PFSK-1 (cell line): ENCODE measurements at regions not wholly inside any gene's neighbourhood (a gene's known extent, or its start where the extent isn't known, plus 50 kb on each side); places are given as distances from the start of the nearest gene placed in this dataset.

Source experiments
- FOXP2 ChIP-seq: optimal IDR thresholded peaks from 2 replicates; pipeline ENCODE3; 2011; ENCODE audit warnings: borderline replicate concordance, control low read depth, inconsistent platforms; ENCODE audit not compliant: insufficient read depth; ENCODE audit errors: extremely low read length, extremely low read depth
- POLR2AphosphoS5 ChIP-seq: IDR thresholded peaks from 2 replicates; pipeline ENCODE4 v1.6.1; 2012; ENCODE audit warnings: low read depth, mild to moderate bottlenecking, control low read depth, low read length, moderate library complexity
- SIN3A ChIP-seq: IDR thresholded peaks from 2 replicates; pipeline ENCODE4 v1.6.1; 2012; ENCODE audit warnings: mild to moderate bottlenecking, low read length, moderate library complexity, borderline replicate concordance; ENCODE audit not compliant: insufficient read depth
- TAF1 ChIP-seq: IDR thresholded peaks from 2 replicates; pipeline ENCODE4 v1.6.1; 2012; ENCODE audit warnings: low read length, control low read depth, borderline replicate concordance; ENCODE audit not compliant: insufficient read depth
- TF ChIP-seq, protein P1 (sequence below), 2 experiments: IDR thresholded peaks; 2 replicates each; pipeline versions ENCODE4 v1.6.1 to v1.8.0; 2011 to 2012; ENCODE audit warnings: low read depth in 2 of 2, low read length in 2 of 2, control low read depth in 1 of 2, inconsistent platforms in 1 of 2, mild to moderate bottlenecking in 1 of 2, moderate library complexity in 1 of 2; ENCODE audit not compliant: insufficient read depth in 1 of 2

GRCh38 chr1:56249234-56249633, 330.1 kb downstream of the PLPP3 start:
- no peak for TF ChIP-seq TAF1
- no peak for TF ChIP-seq POLR2AphosphoS5
- TF ChIP-seq, protein P1, sequence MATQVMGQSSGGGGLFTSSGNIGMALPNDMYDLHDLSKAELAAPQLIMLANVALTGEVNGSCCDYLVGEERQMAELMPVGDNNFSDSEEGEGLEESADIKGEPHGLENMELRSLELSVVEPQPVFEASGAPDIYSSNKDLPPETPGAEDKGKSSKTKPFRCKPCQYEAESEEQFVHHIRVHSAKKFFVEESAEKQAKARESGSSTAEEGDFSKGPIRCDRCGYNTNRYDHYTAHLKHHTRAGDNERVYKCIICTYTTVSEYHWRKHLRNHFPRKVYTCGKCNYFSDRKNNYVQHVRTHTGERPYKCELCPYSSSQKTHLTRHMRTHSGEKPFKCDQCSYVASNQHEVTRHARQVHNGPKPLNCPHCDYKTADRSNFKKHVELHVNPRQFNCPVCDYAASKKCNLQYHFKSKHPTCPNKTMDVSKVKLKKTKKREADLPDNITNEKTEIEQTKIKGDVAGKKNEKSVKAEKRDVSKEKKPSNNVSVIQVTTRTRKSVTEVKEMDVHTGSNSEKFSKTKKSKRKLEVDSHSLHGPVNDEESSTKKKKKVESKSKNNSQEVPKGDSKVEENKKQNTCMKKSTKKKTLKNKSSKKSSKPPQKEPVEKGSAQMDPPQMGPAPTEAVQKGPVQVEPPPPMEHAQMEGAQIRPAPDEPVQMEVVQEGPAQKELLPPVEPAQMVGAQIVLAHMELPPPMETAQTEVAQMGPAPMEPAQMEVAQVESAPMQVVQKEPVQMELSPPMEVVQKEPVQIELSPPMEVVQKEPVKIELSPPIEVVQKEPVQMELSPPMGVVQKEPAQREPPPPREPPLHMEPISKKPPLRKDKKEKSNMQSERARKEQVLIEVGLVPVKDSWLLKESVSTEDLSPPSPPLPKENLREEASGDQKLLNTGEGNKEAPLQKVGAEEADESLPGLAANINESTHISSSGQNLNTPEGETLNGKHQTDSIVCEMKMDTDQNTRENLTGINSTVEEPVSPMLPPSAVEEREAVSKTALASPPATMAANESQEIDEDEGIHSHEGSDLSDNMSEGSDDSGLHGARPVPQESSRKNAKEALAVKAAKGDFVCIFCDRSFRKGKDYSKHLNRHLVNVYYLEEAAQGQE (IDR thresholded peaks at IDR 0.05; ENCODE audit: insufficient read depth in 1 of 2, low read depth in 2 of 2, low read length in 2 of 2), result no peak
- TF ChIP-seq FOXP2, result no peak
- TF ChIP-seq SIN3A, result no peak

- TF ChIP-seq TAF1 (no peak), FOXP2 (no peak), POLR2AphosphoS5 (no peak)
- TF ChIP-seq, protein P1 (IDR thresholded peaks at IDR 0.05; ENCODE audit: insufficient read depth in 1 of 2, low read depth in 2 of 2, low read length in 2 of 2), result no peak
These were observed 331.2 kb downstream of the PLPP3 start for GRCh38 chr1:56248138-56248537.

DNA sequence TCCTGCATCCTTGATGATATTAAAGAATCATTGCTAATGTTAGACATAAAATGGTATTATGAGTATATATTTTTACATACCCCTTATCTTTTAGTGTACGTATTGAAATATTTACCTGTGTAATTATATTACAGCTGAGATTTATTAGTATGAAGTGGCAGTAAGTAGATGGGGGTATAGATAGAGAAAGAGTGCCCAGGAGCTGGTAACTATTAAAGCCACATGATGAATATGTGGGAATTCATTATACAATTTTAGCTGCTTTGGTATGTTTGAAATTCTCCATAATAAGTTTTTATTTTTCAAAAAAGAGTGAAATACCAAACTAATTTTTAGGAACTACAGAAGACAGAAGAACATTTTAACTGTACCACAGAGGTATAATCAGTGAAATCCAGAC, 339.0 kb downstream of the PLPP3 start:
- TF ChIP-seq, protein P1 (IDR thresholded peaks at IDR 0.05; ENCODE audit: insufficient read depth in 1 of 2, low read depth in 2 of 2, low read length in 2 of 2), result no peak
- TF ChIP-seq FOXP2 (no peak), TAF1 (no peak), POLR2AphosphoS5 (no peak), SIN3A (no peak)

GRCh38 chr1:56237491-56238064, 341.8 kb downstream of the PLPP3 start:
- TF ChIP-seq FOXP2 (no peak), POLR2AphosphoS5 (no peak), TAF1 (no peak), SIN3A (no peak)
- TF ChIP-seq, protein P1 (IDR thresholded peaks at IDR 0.05; ENCODE audit: insufficient read depth in 1 of 2, low read depth in 2 of 2, low read length in 2 of 2), result no peak

- TF ChIP-seq, protein P1 (IDR thresholded peaks at IDR 0.05; ENCODE audit: insufficient read depth in 1 of 2, low read depth in 2 of 2, low read length in 2 of 2), result no peak
- TF ChIP-seq FOXP2 (no peak), TAF1 (no peak), SIN3A (no peak), POLR2AphosphoS5 (no peak)
These were observed 342.7 kb downstream of the PLPP3 start for GRCh38 chr1:56236688-56237087.
